H9 (cell line): ENCODE measurements at regions not wholly inside any gene's neighbourhood (a gene's known extent, or its start where the extent isn't known, plus 50 kb on each side); places are given as distances from the start of the nearest gene placed in this dataset.

Experiments
- DNase-seq: peaks from one replicate; pipeline ENCODE4 v3.0.0-alpha.2; 2017
- H2AFZ ChIP-seq: one replicate; pipeline ENCODE4 v1.6.1; 2013; ENCODE audit warnings: mild to moderate bottlenecking, low read length, control low read depth, moderate library complexity
- H2AK5ac ChIP-seq: 2 replicates; pipeline ENCODE4 v1.6.1; 2013; ENCODE audit warnings: low read length, control low read depth, mixed read lengths; ENCODE audit not compliant: insufficient read length
- H2BK120ac ChIP-seq: one replicate; pipeline ENCODE4 v1.6.1; 2013; ENCODE audit warnings: low read depth, mild to moderate bottlenecking, low read length, control low read depth, inconsistent platforms; ENCODE audit not compliant: poor library complexity, severe bottlenecking
- H2BK12ac ChIP-seq: 2 replicates; pipeline ENCODE4 v1.6.1; 2013; ENCODE audit warnings: low read length, control low read depth, mixed read lengths, low read depth; ENCODE audit not compliant: insufficient read length
- H2BK15ac ChIP-seq: 2 replicates; pipeline ENCODE4 v1.6.1; 2013; ENCODE audit warnings: low read depth, low read length, control low read depth
- H2BK20ac ChIP-seq: one replicate; pipeline ENCODE4 v1.6.1; 2013; ENCODE audit warnings: low read depth, mild to moderate bottlenecking, low read length, control low read depth, inconsistent platforms; ENCODE audit not compliant: poor library complexity, severe bottlenecking
- H2BK5ac ChIP-seq: 2 replicates; pipeline ENCODE4 v1.6.1; 2013; ENCODE audit warnings: low read length, control low read depth, mixed read lengths; ENCODE audit not compliant: insufficient read length
- H3K14ac ChIP-seq: 2 replicates; pipeline ENCODE4 v1.6.1; 2013; ENCODE audit warnings: low read length, control low read depth; ENCODE audit not compliant: insufficient read depth
- H3K18ac ChIP-seq: 2 replicates; pipeline ENCODE4 v1.6.1; 2013; ENCODE audit warnings: low read depth, mild to moderate bottlenecking, mixed read lengths, low read length, control low read depth; ENCODE audit not compliant: insufficient read length
- H3K23ac ChIP-seq: 2 replicates; pipeline ENCODE4 v1.6.1; 2013; ENCODE audit warnings: low read length, control low read depth, mixed read lengths, low read depth; ENCODE audit not compliant: insufficient read length
- H3K23me2 ChIP-seq: 2 replicates; pipeline ENCODE4 v1.6.1; 2013; ENCODE audit warnings: low read depth, mild to moderate bottlenecking, mixed read lengths, low read length, control low read depth; ENCODE audit not compliant: insufficient read length, poor library complexity, severe bottlenecking
- H3K27ac ChIP-seq: 2 replicates; pipeline ENCODE4 v1.5.1; 2013; ENCODE audit warnings: low read length, control low read depth, mixed read lengths, low read depth; ENCODE audit not compliant: insufficient read length
- H3K27me3 ChIP-seq: 2 replicates; pipeline ENCODE4 v1.6.1; 2013; ENCODE audit warnings: low read length, control low read depth, inconsistent platforms; ENCODE audit not compliant: insufficient read depth
- H3K4ac ChIP-seq: 2 replicates; pipeline ENCODE4 v1.6.1; 2013; ENCODE audit warnings: low read depth, mild to moderate bottlenecking, control low read depth, inconsistent platforms, low read length, moderate library complexity
- H3K4me1 ChIP-seq: 2 replicates; pipeline ENCODE4 v1.6.1; 2013; ENCODE audit warnings: low read length, control low read depth, inconsistent platforms; ENCODE audit not compliant: insufficient read depth
- H3K4me2 ChIP-seq: 2 replicates; pipeline ENCODE4 v1.6.1; 2013; ENCODE audit warnings: low read length, control low read depth, mixed read lengths; ENCODE audit not compliant: insufficient read length, insufficient read depth
- H3K56ac ChIP-seq: 2 replicates; pipeline ENCODE4 v1.6.1; 2013; ENCODE audit warnings: low read depth, mild to moderate bottlenecking, mixed read lengths, low read length, control low read depth; ENCODE audit not compliant: insufficient read length
- H3K79me1 ChIP-seq: 2 replicates; pipeline ENCODE4 v1.6.1; 2013; ENCODE audit warnings: low read depth, mild to moderate bottlenecking, moderate library complexity, low read length, control low read depth, inconsistent platforms; ENCODE audit not compliant: insufficient read depth, poor library complexity, severe bottlenecking
- H3K79me2 ChIP-seq: 2 replicates; pipeline ENCODE4 v1.6.1; 2013; ENCODE audit warnings: low read length, control low read depth, inconsistent platforms; ENCODE audit not compliant: insufficient read depth
- H3K9ac ChIP-seq: 2 replicates; pipeline ENCODE4 v1.6.1; 2013; ENCODE audit warnings: low read length, control low read depth, mixed read lengths; ENCODE audit not compliant: insufficient read length; ENCODE audit errors: extremely low read depth
- H3K9me3 ChIP-seq: one replicate; pipeline ENCODE4 v1.6.1; 2013; ENCODE audit warnings: low read depth, low read length, inconsistent platforms; ENCODE audit not compliant: control insufficient read depth
- H3T11ph ChIP-seq: one replicate; pipeline ENCODE4 v1.6.1; 2013; ENCODE audit warnings: mild to moderate bottlenecking, low read length, control low read depth, inconsistent platforms
- H4K20me1 ChIP-seq: one replicate; pipeline ENCODE4 v1.6.1; 2013; ENCODE audit not compliant: control insufficient read depth, insufficient read length, insufficient read depth
- H4K5ac ChIP-seq: 2 replicates; pipeline ENCODE4 v1.6.1; 2013; ENCODE audit warnings: low read depth, mild to moderate bottlenecking, mixed read lengths, low read length, control low read depth; ENCODE audit not compliant: insufficient read length
- H4K8ac ChIP-seq: replicated peaks from 2 replicates; pipeline ENCODE4 v1.6.1; 2013; ENCODE audit warnings: low read length, control low read depth, mixed read lengths, low read depth; ENCODE audit not compliant: insufficient read length
- H4K91ac ChIP-seq: 2 replicates; pipeline ENCODE4 v1.6.1; 2013; ENCODE audit warnings: low read depth, mild to moderate bottlenecking, moderate library complexity, mixed read lengths, low read length, control low read depth; ENCODE audit not compliant: insufficient read length
- H3K27ac Mint-ChIP-seq, 3 experiments: 2 replicates in 2 of 3; 3 replicates in 1 of 3; pipeline ENCODE4 v1.8.0; 2020 to 2021; ENCODE audit warnings: mixed read lengths in 3 of 3, mild to moderate bottlenecking in 1 of 3, moderate library complexity in 1 of 3
- H3K27me3 Mint-ChIP-seq: 2 replicates; pipeline ENCODE4 v1.8.0; 2021; ENCODE audit warnings: low read depth, mild to moderate bottlenecking, moderate library complexity, mixed read lengths
- H3K36me3 Mint-ChIP-seq, 3 experiments: 2 replicates in 2 of 3; 3 replicates in 1 of 3; pipeline ENCODE4 v1.8.0; 2020 to 2021; ENCODE audit warnings: low read depth in 3 of 3, mixed read lengths in 3 of 3; ENCODE audit not compliant: insufficient read depth in 1 of 3
- H3K4me1 Mint-ChIP-seq, 2 experiments: 2 replicates each; pipeline ENCODE4 v1.8.0; 2020; ENCODE audit warnings: mixed read lengths in 2 of 2
- H3K4me3 Mint-ChIP-seq, 2 experiments: 2 replicates in 1 of 2; 3 replicates in 1 of 2; pipeline ENCODE4 v1.8.0; 2020 to 2021; ENCODE audit warnings: mild to moderate bottlenecking in 2 of 2, mixed read lengths in 2 of 2, moderate library complexity in 1 of 2
- H3K9me3 Mint-ChIP-seq, 2 experiments: 2 replicates in 1 of 2; 3 replicates in 1 of 2; pipeline ENCODE4 v1.8.0; 2020; ENCODE audit warnings: mild to moderate bottlenecking in 2 of 2, mixed read lengths in 2 of 2, moderate library complexity in 1 of 2
- CTCF ChIP-seq: fragments of 200-600 bp; sonication (generic); conservative IDR thresholded peaks from 3 replicates; pipeline ENCODE4 v1.8.0; 2021; ENCODE audit warnings: antibody characterized with exemption, mild to moderate bottlenecking
- WGBS: extraction: QIAGEN DNeasy Blood & Tissue Kit; methylation state at CpG from one replicate; pipeline ENCODE4 v1.1.7; 2013; ENCODE audit warnings: missing lambda C conversion rate, low lambda C conversion rate, mixed read lengths; ENCODE audit not compliant: insufficient read length; ENCODE audit errors: extremely low coverage; 5-methylcytosine and 5-hydroxymethylcytosine counted together

DNA sequence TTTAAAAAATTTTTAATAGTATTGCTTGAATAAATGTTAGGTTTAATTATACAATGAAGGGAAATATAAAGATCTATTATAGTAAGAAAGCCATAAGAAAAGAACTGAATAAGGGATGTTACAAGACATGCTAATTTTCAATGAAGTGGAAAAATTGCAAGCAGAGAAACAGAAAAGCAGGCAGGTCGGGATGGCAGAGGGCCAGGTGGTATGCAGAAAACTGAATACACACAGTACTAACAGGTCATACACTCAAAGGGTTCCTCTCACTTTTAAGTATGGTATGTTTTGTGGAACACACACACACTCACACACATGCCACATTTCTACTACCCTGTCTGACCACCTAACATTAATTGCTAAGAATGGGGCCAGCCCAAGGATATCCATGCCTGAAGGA is 76.7 kb upstream of the DTNA start:
- Histone ChIP-seq H4K5ac (no peak overlapping the region), H3K56ac (no peak overlapping the region), H2BK15ac (no peak overlapping the region), H3K79me1 (no peaks in the 10 kb centered on the region), H3K18ac (no peak overlapping the region), H3K23me2 (no peaks in the 10 kb centered on the region), H2BK120ac (no peak overlapping the region), H3T11ph (no peak overlapping the region), H2BK20ac (no peak overlapping the region), H3K4me1 (no peaks in the 10 kb centered on the region; the same call in 1 of the 2 replicates), H4K8ac (no peak overlapping the region), H4K20me1 (no peaks in the 10 kb centered on the region), H3K9me3 (no peaks in the 10 kb centered on the region), H2BK5ac (no peak overlapping the region), H3K27ac (no peak overlapping the region), H4K91ac (no peak overlapping the region), H3K4ac (no peak overlapping the region), H3K27me3 (no peaks in the 10 kb centered on the region), H3K14ac (no peak overlapping the region), H2BK12ac (no peak overlapping the region), H3K23ac (no peak overlapping the region), H3K4me2 (no peak overlapping the region), H2AFZ (no peak overlapping the region), H3K79me2 (no peaks in the 10 kb centered on the region; the same call in 1 of the 2 replicates), H2AK5ac (no peak overlapping the region), H3K9ac (no peak overlapping the region)
- Mint-ChIP-seq H3K4me1 (peaks cover 2 to 8% of the 10 kb centered on the region in 2 experiments; a peak in 3 of 4 replicates), H3K4me3 (no peak overlapping the region), H3K36me3 (no peaks in the 10 kb centered on the region), H3K27me3 (no peaks in the 10 kb centered on the region), H3K27ac (no peak overlapping the region), H3K9me3 (no peaks in the 10 kb centered on the region)
- no peak for TF ChIP-seq CTCF
- no CpG with 5 or more reads among the region's 1 CpG for WGBS
- DNase-seq = no peak
